WTC11 (cell line): ENCODE measurements at regions not wholly inside any gene's neighbourhood (a gene's known extent, or its start where the extent isn't known, plus 50 kb on each side); places are given as distances from the start of the nearest gene placed in this dataset.

Source experiments
- ATAC-seq: fragments of 200-7000 bp; cut with Tn5 transposase; 2 replicates; pipeline ENCODE4 v1.10.0; 2021; ENCODE audit warnings: mild to moderate bottlenecking, moderate library complexity
- CTCF ChIA-PET: fragments of 300-600 bp; sonication (Branson Sonifier 250); formaldehyde crosslinking; loops from one replicate; lab custom pipeline; 2021; ENCODE audit warnings: antibody characterized with exemption; lab: Charles Lee
- POLR2A ChIA-PET: fragments of 350-600 bp; sonication (Branson Sonifier 250); formaldehyde crosslinking; loops from one replicate; lab custom pipeline; 2021; ENCODE audit warnings: antibody characterized with exemption; lab: Charles Lee
- DNase-seq: peaks from one replicate; pipeline ENCODE4 v3.0.0; 2021; ENCODE audit warnings: low spot score
- H3K27ac Mint-ChIP-seq: 2 replicates; pipeline ENCODE4 v1.8.0; 2021; ENCODE audit warnings: mixed read lengths
- H3K27me3 Mint-ChIP-seq: 2 replicates; pipeline ENCODE4 v1.8.0; 2021; ENCODE audit warnings: low read depth, mild to moderate bottlenecking, moderate library complexity, mixed read lengths
- H3K36me3 Mint-ChIP-seq: 2 replicates; pipeline ENCODE4 v1.8.0; 2021; ENCODE audit warnings: mixed read lengths
- H3K4me1 Mint-ChIP-seq: 2 replicates; pipeline ENCODE4 v1.8.0; 2022; ENCODE audit warnings: mixed read lengths
- H3K4me3 Mint-ChIP-seq: 2 replicates; pipeline ENCODE4 v1.8.0; 2021; ENCODE audit warnings: mild to moderate bottlenecking, moderate library complexity, mixed read lengths
- H3K9me3 Mint-ChIP-seq: 2 replicates; pipeline ENCODE4 v1.8.0; 2021; ENCODE audit warnings: mixed read lengths
- ATF1 ChIP-seq: sonication (generic); formaldehyde crosslinking; IDR thresholded peaks from 2 replicates; pipeline ENCODE4 v1.8.1; 2023; ENCODE audit warnings: mild to moderate bottlenecking, moderate library complexity, missing genetic modification reagents
- CDX4 ChIP-seq: fragments of 250-450 bp; sonication (Bioruptor Pico); IDR thresholded peaks from 2 replicates; pipeline ENCODE4 v1.9.0; 2021; ENCODE audit warnings: moderate library complexity, mild to moderate bottlenecking, inconsistent platforms, borderline replicate concordance
- E2F4 ChIP-seq: sonication (generic); formaldehyde crosslinking; IDR thresholded peaks from 2 replicates; pipeline ENCODE4 v1.8.1; 2022; ENCODE audit warnings: low read depth, mild to moderate bottlenecking, moderate library complexity, missing genetic modification reagents, borderline replicate concordance
- ETV6 ChIP-seq: sonication (generic); formaldehyde crosslinking; IDR thresholded peaks from 2 replicates; pipeline ENCODE4 v1.8.1; 2022; ENCODE audit warnings: mild to moderate bottlenecking, missing genetic modification reagents
- MLX ChIP-seq: sonication (generic); formaldehyde crosslinking; IDR thresholded peaks from 2 replicates; pipeline ENCODE4 v1.8.1; 2023; ENCODE audit warnings: mild to moderate bottlenecking, missing genetic modification reagents, moderate library complexity
- NFATC4 ChIP-seq: fragments of 250-450 bp; sonication (Bioruptor Pico); IDR thresholded peaks from 2 replicates; pipeline ENCODE4 v1.9.0; 2021; ENCODE audit warnings: mild to moderate bottlenecking
- NR1H2 ChIP-seq: sonication (generic); formaldehyde crosslinking; IDR thresholded peaks from 2 replicates; pipeline ENCODE4 v1.9.0; 2021; ENCODE audit warnings: mild to moderate bottlenecking, moderate library complexity, missing genetic modification reagents
- OVOL2 ChIP-seq: fragments of 250-450 bp; sonication (Bioruptor Pico); IDR thresholded peaks from 2 replicates; pipeline ENCODE4 v1.9.0; 2021; ENCODE audit warnings: mild to moderate bottlenecking, borderline replicate concordance
- SP1 ChIP-seq: sonication (generic); formaldehyde crosslinking; conservative IDR thresholded peaks from 2 replicates; pipeline ENCODE4 v1.8.1; 2022; ENCODE audit warnings: missing genetic modification reagents
- ZNF138 ChIP-seq: sonication (generic); formaldehyde crosslinking; conservative IDR thresholded peaks from 2 replicates; pipeline ENCODE4 v1.8.1; 2022; ENCODE audit warnings: mild to moderate bottlenecking, moderate library complexity, missing genetic modification reagents
- ZNF232 ChIP-seq: sonication (generic); formaldehyde crosslinking; IDR thresholded peaks from 2 replicates; pipeline ENCODE4 v1.8.0; 2022; ENCODE audit warnings: mild to moderate bottlenecking, missing genetic modification reagents
- ZNF416 ChIP-seq: fragments of 250-450 bp; sonication (Bioruptor Pico); IDR thresholded peaks from 2 replicates; pipeline ENCODE4 v1.9.0; 2021; ENCODE audit warnings: mild to moderate bottlenecking, inconsistent platforms
- ZNF512 ChIP-seq: sonication (generic); formaldehyde crosslinking; IDR thresholded peaks from 2 replicates; pipeline ENCODE4 v1.8.1; 2022; ENCODE audit warnings: missing genetic modification reagents, borderline replicate concordance
- TF ChIP-seq, protein P1 (sequence below): sonication (generic); formaldehyde crosslinking; IDR thresholded peaks from 2 replicates; pipeline ENCODE4 v1.8.0; 2022; ENCODE audit warnings: mild to moderate bottlenecking, missing genetic modification reagents
- TF ChIP-seq, protein P2 (sequence below): sonication (generic); formaldehyde crosslinking; IDR thresholded peaks from 2 replicates; pipeline ENCODE4 v1.8.0; 2022; ENCODE audit warnings: missing genetic modification reagents
- TF ChIP-seq, protein P3 (sequence below): fragments of 250-450 bp; sonication (Bioruptor Pico); IDR thresholded peaks from 2 replicates; pipeline ENCODE4 v1.9.0; 2021; ENCODE audit warnings: mild to moderate bottlenecking

DNA sequence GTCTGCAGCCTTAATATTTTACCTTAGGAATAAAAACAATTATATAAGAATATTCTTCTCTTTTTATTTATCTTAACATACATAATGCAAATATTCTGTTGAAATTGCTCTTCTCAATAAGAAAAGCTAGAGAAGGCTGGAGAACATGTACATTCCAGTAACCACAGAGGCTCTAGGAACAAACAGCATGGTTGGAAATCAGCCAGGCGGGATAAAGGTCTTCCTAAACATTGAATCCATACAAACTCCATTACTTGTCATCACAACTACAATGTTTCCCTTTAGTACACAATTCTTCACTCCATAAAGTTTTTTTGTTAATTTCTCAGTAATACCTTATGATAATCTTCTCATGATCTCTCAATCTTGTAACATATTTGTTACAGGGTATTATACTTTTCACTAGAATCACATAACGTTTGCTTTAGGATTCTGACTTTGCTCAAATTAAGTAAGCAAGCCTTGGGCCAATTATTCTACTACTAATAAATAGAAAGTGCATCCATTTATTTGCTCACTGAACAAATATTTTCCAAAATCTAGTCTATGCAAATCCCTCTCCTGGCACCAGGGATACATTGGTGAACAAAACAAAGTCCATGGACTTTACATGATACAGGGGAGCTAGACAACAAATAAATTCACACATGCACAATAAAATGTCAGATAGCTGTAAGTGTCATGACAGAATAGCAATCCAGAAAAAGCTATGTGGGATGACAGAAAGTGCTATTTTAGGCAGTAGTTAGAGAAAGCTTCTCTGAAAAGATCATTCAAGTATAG is 237.5 kb upstream of the TMTC1 start:
- no peak overlapping the region for H3K4me3 Mint-ChIP-seq
- ATAC-seq, result no peak
- DNase-seq, result no peak
- peaks cover 6% of the 10 kb centered on the region for H3K4me1 Mint-ChIP-seq
- ChIA-PET POLR2A (no interaction called here), CTCF (no interaction called here)
- TF ChIP-seq MLX (CRISPR knock-in tag) (no peak), ATF1 (no peak), SP1 (CRISPR knock-in tag) (no peak), ZNF512 (CRISPR knock-in tag) (no peak), ETV6 (CRISPR knock-in tag) (no peak), ZNF138 (no peak), NR1H2 (CRISPR knock-in tag) (no peak), E2F4 (CRISPR knock-in tag) (no peak), ZNF416 (no peak), ZNF232 (no peak), OVOL2 (CRISPR knock-in tag) (no peak), CDX4 (CRISPR knock-in tag) (no peak), NFATC4 (no peak)
- TF ChIP-seq, protein P1, sequence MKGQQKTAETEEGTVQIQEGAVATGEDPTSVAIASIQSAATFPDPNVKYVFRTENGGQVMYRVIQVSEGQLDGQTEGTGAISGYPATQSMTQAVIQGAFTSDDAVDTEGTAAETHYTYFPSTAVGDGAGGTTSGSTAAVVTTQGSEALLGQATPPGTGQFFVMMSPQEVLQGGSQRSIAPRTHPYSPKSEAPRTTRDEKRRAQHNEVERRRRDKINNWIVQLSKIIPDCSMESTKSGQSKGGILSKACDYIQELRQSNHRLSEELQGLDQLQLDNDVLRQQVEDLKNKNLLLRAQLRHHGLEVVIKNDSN (CRISPR knock-in tag), result no peak
- TF ChIP-seq, protein P2, sequence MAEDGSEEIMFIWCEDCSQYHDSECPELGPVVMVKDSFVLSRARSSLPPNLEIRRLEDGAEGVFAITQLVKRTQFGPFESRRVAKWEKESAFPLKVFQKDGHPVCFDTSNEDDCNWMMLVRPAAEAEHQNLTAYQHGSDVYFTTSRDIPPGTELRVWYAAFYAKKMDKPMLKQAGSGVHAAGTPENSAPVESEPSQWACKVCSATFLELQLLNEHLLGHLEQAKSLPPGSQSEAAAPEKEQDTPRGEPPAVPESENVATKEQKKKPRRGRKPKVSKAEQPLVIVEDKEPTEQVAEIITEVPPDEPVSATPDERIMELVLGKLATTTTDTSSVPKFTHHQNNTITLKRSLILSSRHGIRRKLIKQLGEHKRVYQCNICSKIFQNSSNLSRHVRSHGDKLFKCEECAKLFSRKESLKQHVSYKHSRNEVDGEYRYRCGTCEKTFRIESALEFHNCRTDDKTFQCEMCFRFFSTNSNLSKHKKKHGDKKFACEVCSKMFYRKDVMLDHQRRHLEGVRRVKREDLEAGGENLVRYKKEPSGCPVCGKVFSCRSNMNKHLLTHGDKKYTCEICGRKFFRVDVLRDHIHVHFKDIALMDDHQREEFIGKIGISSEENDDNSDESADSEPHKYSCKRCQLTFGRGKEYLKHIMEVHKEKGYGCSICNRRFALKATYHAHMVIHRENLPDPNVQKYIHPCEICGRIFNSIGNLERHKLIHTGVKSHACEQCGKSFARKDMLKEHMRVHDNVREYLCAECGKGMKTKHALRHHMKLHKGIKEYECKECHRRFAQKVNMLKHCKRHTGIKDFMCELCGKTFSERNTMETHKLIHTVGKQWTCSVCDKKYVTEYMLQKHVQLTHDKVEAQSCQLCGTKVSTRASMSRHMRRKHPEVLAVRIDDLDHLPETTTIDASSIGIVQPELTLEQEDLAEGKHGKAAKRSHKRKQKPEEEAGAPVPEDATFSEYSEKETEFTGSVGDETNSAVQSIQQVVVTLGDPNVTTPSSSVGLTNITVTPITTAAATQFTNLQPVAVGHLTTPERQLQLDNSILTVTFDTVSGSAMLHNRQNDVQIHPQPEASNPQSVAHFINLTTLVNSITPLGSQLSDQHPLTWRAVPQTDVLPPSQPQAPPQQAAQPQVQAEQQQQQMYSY, result no peak
- TF ChIP-seq, protein P3, sequence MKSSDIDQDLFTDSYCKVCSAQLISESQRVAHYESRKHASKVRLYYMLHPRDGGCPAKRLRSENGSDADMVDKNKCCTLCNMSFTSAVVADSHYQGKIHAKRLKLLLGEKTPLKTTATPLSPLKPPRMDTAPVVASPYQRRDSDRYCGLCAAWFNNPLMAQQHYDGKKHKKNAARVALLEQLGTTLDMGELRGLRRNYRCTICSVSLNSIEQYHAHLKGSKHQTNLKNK (CRISPR knock-in tag), result no peak
- H3K36me3 Mint-ChIP-seq, result peaks cover 31% of the 10 kb centered on the region
- no peak overlapping the region for H3K27ac Mint-ChIP-seq
- H3K9me3 Mint-ChIP-seq, result peaks cover 43% of the 10 kb centered on the region
- no peaks in the 10 kb centered on the region for H3K27me3 Mint-ChIP-seq
